ENCODE measurements at regions not wholly inside any gene's neighbourhood (a gene's known extent, or its start where the extent isn't known, plus 50 kb on each side); places are given as distances from the start of the nearest gene placed in this dataset.

DNA sequence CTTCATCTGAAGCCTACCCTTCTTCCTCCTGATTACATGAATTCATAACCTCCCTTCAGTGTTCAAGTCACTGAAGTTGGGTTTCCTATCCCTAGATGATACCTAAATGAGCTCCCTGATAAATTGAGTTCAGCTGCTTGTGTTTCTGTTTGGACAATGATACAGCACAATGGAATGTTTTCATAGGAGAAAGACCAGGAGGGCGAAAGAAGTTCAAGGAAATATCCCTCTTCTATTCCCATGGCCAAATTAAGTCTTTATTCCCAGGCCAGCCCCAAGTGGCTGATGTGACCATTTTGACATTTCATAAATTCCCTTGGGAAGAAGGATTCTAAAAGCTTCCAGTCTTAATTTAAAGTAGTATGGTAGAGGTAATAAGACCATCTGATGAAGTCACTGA, 555.8 kb upstream of the CLINT1 start:
- TF ChIP-seq, protein P1, sequence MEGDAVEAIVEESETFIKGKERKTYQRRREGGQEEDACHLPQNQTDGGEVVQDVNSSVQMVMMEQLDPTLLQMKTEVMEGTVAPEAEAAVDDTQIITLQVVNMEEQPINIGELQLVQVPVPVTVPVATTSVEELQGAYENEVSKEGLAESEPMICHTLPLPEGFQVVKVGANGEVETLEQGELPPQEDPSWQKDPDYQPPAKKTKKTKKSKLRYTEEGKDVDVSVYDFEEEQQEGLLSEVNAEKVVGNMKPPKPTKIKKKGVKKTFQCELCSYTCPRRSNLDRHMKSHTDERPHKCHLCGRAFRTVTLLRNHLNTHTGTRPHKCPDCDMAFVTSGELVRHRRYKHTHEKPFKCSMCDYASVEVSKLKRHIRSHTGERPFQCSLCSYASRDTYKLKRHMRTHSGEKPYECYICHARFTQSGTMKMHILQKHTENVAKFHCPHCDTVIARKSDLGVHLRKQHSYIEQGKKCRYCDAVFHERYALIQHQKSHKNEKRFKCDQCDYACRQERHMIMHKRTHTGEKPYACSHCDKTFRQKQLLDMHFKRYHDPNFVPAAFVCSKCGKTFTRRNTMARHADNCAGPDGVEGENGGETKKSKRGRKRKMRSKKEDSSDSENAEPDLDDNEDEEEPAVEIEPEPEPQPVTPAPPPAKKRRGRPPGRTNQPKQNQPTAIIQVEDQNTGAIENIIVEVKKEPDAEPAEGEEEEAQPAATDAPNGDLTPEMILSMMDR (conservative IDR thresholded peaks at IDR 0.05; ENCODE audit: low read depth, low read length), result no peak
- DNase-seq (ENCODE audit: low read depth), result peak; percentile 46
- no peak overlapping the region for H3K4me3 ChIP-seq (ENCODE audit: low read depth, low read length)

DNA sequence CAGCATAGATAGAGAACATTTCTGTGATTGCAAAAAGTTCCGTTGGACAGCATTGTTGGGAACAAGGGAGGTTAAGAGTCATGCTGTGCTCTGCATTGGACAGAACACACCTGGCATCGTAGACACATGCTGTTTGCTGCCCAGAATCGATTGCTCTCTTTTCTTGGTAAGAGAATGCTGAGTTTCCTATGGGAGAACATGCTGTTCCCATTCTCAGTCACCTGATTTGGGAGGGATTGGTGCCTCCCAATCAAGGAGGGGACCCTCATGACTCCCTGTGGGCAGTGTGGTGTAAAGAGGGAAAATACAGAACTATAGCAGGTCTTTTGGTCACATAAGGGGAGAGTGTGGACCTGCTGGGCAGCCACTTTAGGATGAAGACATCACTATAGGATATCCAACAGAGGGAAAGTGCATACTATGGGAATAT, 555.4 kb upstream of the CLINT1 start:
- TF ChIP-seq, protein P1 (conservative IDR thresholded peaks at IDR 0.05; ENCODE audit: low read depth, low read length), result no peak
- no peak overlapping the region for H3K4me3 ChIP-seq (ENCODE audit: low read depth, low read length)
- DNase-seq (ENCODE audit: low read depth), result no peak

DNA sequence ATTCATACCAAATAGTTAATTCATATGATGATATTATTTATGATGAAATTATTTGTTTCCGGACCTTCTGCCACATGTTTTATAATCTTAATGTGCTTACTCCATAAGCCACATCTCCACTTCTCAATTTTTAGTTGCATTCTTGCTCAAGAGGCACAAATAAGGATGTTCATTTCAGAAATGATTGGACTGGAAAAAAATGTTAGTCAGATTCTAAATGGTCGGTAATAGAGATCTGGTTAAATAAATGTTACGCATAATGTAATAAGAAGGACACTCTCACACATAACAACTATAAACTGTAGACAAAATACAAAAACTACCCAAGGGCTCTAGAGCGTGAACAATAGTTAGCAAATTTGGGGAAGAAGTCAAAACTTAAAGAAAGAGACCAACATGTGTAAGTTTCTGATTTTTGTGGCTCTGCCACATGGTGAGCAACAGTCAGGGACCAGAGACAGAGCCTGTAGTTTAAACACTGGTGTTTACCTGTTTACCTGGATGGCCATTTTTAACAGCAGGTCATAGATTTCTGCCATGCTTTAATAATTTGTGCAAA, 554.3 kb upstream of the CLINT1 start:
- TF ChIP-seq, protein P1 (conservative IDR thresholded peaks at IDR 0.05; ENCODE audit: low read depth, low read length), result no peak
- DNase-seq (ENCODE audit: low read depth), result no peak
- no peak overlapping the region for H3K4me3 ChIP-seq (ENCODE audit: low read depth, low read length)

DNA sequence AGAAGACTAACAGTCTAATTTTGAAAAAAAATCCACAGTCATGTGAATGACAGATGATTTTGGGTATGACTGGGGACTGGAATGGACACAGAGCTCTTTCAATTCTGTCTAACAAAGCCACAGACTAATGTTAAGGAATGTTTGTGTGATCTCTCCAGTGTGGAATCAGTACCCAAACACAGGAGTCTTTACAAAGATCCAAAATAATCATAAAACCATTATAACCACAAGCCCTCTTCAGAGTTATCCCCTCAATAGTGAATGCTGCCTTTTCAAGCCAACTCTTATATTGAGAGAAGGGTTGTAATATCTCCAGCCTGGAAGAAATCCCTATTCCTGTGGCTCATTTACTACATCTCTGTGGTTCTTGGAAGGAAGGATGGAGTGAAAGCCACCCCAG, 552.0 kb upstream of the CLINT1 start:
- DNase-seq (ENCODE audit: low read depth), result no peak
- no peak overlapping the region for H3K4me3 ChIP-seq (ENCODE audit: low read depth, low read length)
- TF ChIP-seq, protein P1 (conservative IDR thresholded peaks at IDR 0.05; ENCODE audit: low read depth, low read length), result no peak

DNA sequence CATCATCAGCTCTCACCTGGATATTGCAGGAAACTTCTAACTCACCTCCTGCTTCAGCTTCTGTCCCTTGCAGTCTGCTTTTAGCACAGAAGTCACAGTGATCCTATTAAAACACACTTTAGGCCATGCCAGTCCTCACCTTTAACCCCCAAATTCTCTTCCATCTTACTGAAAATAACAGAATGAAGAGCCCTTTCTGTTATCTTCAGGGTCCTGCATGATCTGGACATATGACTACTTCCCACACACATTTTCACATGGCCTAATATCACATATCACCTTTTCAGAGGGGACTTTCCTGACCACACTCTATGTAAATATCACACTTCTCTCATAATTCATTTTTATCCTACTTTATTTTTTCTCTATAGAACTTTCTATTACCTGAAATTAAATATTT, 550.6 kb upstream of the CLINT1 start:
- no peak for DNase-seq (ENCODE audit: low read depth)
- no peak overlapping the region for H3K4me3 ChIP-seq (ENCODE audit: low read depth, low read length)
- TF ChIP-seq, protein P1 (conservative IDR thresholded peaks at IDR 0.05; ENCODE audit: low read depth, low read length), result no peak

DNA sequence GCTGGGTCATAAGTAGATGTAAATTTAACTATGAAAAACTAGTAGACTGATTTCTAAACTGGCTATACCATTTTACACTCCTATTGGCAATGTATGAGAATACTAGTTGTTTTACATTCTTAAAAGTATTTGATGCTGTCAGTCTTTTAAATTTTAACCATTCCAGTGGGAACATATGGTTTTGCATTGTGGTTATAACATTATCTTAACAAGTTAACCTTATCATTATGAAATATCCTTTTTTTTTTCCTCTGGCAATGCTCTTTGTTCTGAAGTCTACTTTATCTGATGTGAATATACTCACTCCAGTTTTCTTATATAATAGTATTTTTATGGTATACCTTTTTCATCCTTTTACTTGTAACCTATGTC, 548.9 kb upstream of the CLINT1 start:
- DNase-seq (ENCODE audit: low read depth), result no peak
- no peak overlapping the region for H3K4me3 ChIP-seq (ENCODE audit: low read depth, low read length)
- TF ChIP-seq, protein P1 (conservative IDR thresholded peaks at IDR 0.05; ENCODE audit: low read depth, low read length), result no peak
